H1 (cell line): ENCODE measurements at regions not wholly inside any gene's neighbourhood (a gene's known extent, or its start where the extent isn't known, plus 50 kb on each side); places are given as distances from the start of the nearest gene placed in this dataset.

ENCODE experiments used
- ATF3 ChIP-seq: IDR thresholded peaks from 2 replicates; pipeline ENCODE4 v1.6.1; 2011; ENCODE audit warnings: low read depth, mild to moderate bottlenecking, low read length; ENCODE audit not compliant: insufficient read depth
- POU5F1 ChIP-seq: IDR thresholded peaks from 2 replicates; pipeline ENCODE4 v1.6.1; 2011; ENCODE audit warnings: low read depth, mild to moderate bottlenecking, low read length, moderate library complexity
- TCF12 ChIP-seq: IDR thresholded peaks from 2 replicates; pipeline ENCODE4 v1.6.1; 2011; ENCODE audit warnings: low read depth, mild to moderate bottlenecking, low read length
- TF ChIP-seq, protein P1 (sequence below): IDR thresholded peaks from 2 replicates; pipeline ENCODE4 v1.6.1; 2011; ENCODE audit warnings: low read length, improper control_type of control experiment

- TF ChIP-seq, protein P1, sequence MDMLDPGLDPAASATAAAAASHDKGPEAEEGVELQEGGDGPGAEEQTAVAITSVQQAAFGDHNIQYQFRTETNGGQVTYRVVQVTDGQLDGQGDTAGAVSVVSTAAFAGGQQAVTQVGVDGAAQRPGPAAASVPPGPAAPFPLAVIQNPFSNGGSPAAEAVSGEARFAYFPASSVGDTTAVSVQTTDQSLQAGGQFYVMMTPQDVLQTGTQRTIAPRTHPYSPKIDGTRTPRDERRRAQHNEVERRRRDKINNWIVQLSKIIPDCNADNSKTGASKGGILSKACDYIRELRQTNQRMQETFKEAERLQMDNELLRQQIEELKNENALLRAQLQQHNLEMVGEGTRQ: no peak
- TF ChIP-seq TCF12 (no peak), POU5F1 (no peak), ATF3 (no peak)
Measured at GRCh38 chr2:62283147-62283546, 87.2 kb downstream of the B3GNT2 start (continued).
